Epithelial cell of esophagus (primary cell): ENCODE measurements at regions not wholly inside any gene's neighbourhood (a gene's known extent, or its start where the extent isn't known, plus 50 kb on each side); places are given as distances from the start of the nearest gene placed in this dataset.
A peak's percentile ranks its signal among the peaks of the same experiment; 100 is the strongest.
"Not testable (repeated sequence)": the region's sequence is repeated elsewhere in the genome, so short reads cannot be mapped to it uniquely, and the experiment has no call there.

Experiments used
- DNase-seq: peaks from one replicate; pipeline ENCODE4 v3.0.0; 2010; ENCODE audit warnings: low read depth
- H3K4me3 ChIP-seq: 2 replicates; pipeline ENCODE4 v1.5.1; 2011; ENCODE audit warnings: mild to moderate bottlenecking, low read length, control low read depth
- CTCF ChIP-seq: IDR thresholded peaks from 2 replicates; pipeline ENCODE4 v1.5.1; 2011; ENCODE audit warnings: low read depth, mild to moderate bottlenecking, low read length, control low read depth, inconsistent platforms; ENCODE audit not compliant: insufficient read depth; ENCODE audit errors: missing control alignments

- TF ChIP-seq CTCF: no peak
- peak; percentile 48 for DNase-seq
- H3K4me3 ChIP-seq: no peak overlapping the region
Observed at GRCh38 chr7:96920713-96921112, 84.6 kb upstream of the DLX6 start.

DNA sequence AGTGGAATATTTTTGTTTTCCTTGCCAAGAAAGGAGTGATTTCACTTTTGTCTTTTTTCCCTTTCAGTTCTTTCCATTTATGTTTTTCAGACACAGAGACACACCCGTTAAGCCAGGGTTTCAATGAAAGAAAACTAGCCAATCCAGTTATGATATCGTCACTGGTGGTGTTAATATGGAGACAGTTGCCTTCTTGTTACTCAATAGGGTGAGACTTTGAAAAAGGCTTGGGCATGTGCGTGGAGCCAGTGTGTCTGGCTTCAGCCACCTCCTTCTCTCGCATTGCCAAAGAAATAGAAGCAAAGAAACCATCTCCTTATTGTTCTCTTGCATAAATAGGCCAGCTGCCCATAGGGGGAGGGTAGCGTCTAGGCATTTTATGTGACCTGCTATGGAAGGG is 84.1 kb upstream of the DLX6 start:
- H3K4me3 ChIP-seq: no peak overlapping the region
- peak; percentile 76 for DNase-seq
- TF ChIP-seq CTCF: no peak

DNA sequence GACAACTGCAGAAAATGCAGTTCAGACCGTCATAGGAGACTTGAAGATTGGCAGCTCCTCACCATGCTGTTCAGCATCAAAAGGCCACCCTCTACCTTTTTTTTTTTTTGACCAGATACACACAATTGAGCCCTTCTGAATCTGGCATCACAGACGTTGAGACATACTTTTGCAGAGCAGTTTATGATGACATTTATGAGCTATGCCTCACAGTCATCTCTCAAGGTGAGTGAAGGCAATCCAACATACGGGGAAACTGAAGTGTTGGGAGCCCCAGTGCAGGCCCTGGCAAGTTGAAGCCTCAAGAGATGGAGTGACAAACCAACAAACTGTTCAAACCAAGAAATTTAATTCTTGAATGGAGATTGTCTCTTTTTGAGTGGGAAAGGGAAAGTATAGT is 83.6 kb upstream of the DLX6 start:
- no peak for TF ChIP-seq CTCF
- peak; percentile 78 for DNase-seq
- no peak overlapping the region for H3K4me3 ChIP-seq

DNA sequence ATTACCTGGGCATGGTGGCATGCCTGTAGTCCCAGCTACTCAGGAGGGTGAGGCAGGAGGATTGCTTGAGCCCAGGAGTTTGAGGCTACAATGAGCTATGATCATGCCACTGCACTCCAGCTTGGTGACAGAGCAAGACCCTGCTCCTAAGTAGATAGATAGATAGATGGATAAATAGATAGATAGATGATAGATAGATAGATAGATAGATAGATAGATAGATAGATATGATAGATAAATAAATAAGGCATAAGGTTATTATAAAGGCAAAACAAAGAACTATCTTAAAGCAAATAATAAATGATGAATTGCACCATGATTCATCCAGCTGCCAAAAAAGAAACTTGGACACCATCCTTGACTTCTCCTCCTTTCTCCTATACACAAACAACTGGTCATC is 82.0 kb upstream of the DLX6 start:
- not testable (repeated sequence) for H3K4me3 ChIP-seq, DNase-seq

GRCh38 chr7:96927131-96927530 is 78.2 kb upstream of the DLX6 start:
- H3K4me3 ChIP-seq: no peak overlapping the region
- no peak for TF ChIP-seq CTCF
- DNase-seq: no peak

DNA sequence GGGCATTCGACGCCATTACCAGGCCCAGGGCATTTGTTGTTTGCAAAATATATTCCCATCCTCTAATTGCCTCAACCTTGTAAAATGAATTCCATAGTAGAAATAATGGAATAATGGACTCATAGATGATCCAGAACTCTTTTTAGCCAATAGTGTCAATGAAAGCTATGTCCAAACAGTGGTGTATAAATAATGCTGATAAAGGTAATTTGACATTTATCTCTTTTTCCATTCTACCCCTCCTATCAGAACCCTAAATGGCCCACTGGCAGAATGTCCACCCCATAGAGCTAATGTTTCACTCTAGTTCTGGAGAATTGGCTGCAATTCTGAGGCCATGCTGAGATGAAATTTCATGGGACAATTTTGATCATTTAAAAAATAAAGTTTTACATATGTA is 76.4 kb upstream of the DLX6 start:
- no peak for TF ChIP-seq CTCF

DNA sequence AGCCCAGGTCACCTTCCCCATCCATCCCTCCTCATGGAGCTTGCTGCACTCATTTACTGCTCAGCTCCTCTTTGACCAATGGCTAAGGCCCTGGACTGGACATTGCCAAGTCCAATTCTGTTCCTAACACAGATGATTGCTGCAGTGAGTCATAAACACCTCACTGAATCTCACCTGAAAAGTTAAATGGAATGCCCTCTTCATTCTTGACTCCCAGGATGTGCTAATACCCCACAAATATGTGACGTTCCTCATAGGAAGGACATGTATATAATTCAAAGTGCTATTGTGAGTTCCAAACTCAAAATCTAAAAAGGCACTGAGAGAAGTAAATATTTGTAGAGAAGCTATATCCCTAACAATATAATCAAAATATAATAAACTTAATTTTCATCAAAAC is 73.5 kb upstream of the DLX6 start:
- no peak overlapping the region for H3K4me3 ChIP-seq
- no peak for TF ChIP-seq CTCF
- peak; percentile 23 for DNase-seq

More for the DNA sequence above, 76.4 kb upstream of the DLX6 start:
- H3K4me3 ChIP-seq: no peak overlapping the region
- no peak for DNase-seq
